ENCODE measurements at regions not wholly inside any gene's neighbourhood (a gene's known extent, or its start where the extent isn't known, plus 50 kb on each side); places are given as distances from the start of the nearest gene placed in this dataset.
"Not testable (repeated sequence)": the region's sequence is repeated elsewhere in the genome, so short reads cannot be mapped to it uniquely, and the experiment has no call there.

- DNase-seq (ENCODE audit: low spot score): no peak
Observed at GRCh38 chr3:39558775-39559306, 91.4 kb downstream of the MOBP start.

- DNase-seq (ENCODE audit: low spot score): no peak
Observed at GRCh38 chr3:39559543-39559942, 92.1 kb downstream of the MOBP start.

- no peak for DNase-seq (ENCODE audit: low spot score)
Observed at GRCh38 chr3:39568508-39568907, 101.0 kb downstream of the MOBP start.

- no peak for DNase-seq (ENCODE audit: low spot score)
Observed at GRCh38 chr3:39569095-39569494, 101.6 kb downstream of the MOBP start.

- no peak for DNase-seq (ENCODE audit: low spot score)
Observed at GRCh38 chr3:39573392-39573791, 105.9 kb downstream of the MOBP start.

- DNase-seq (ENCODE audit: low spot score): no peak
Observed at GRCh38 chr3:39577541-39577940, 110.1 kb downstream of the MOBP start.

GRCh38 chr3:39586215-39586614, 118.7 kb downstream of the MOBP start:
- not testable (repeated sequence) for DNase-seq (ENCODE audit: low spot score)

- no peak for DNase-seq (ENCODE audit: low spot score)
Observed at GRCh38 chr3:39587113-39587512, 119.6 kb downstream of the MOBP start.

- no peak for DNase-seq (ENCODE audit: low spot score)
Observed at GRCh38 chr3:39590806-39591205, 123.3 kb downstream of the MOBP start.

GRCh38 chr3:39592311-39593050, 125.0 kb downstream of the MOBP start:
- DNase-seq (ENCODE audit: low spot score): no peak

GRCh38 chr3:39593341-39593740, 125.9 kb downstream of the MOBP start:
- no peak for DNase-seq (ENCODE audit: low spot score)

- DNase-seq (ENCODE audit: low spot score): no peak
Observed at GRCh38 chr3:39601241-39601640, 133.8 kb downstream of the MOBP start.

- no peak for DNase-seq (ENCODE audit: low spot score)
Observed at GRCh38 chr3:39605837-39606236, 138.4 kb downstream of the MOBP start.

GRCh38 chr3:39626198-39626597, 158.7 kb downstream of the MOBP start:
- DNase-seq (ENCODE audit: low spot score): no peak

GRCh38 chr3:39631136-39631535, 163.7 kb downstream of the MOBP start:
- no peak for DNase-seq (ENCODE audit: low spot score)

- no peak for DNase-seq (ENCODE audit: low spot score)
Observed at GRCh38 chr3:39637807-39638206, 170.3 kb downstream of the MOBP start.

GRCh38 chr3:39638301-39638700, 170.8 kb downstream of the MOBP start:
- no peak for DNase-seq (ENCODE audit: low spot score)

GRCh38 chr3:39639344-39640236, 169.8 kb upstream of the MYRIP start:
- peak; percentile 48 for DNase-seq (ENCODE audit: low spot score)

- DNase-seq (ENCODE audit: low spot score): no peak
Observed at GRCh38 chr3:39641274-39641673, 168.1 kb upstream of the MYRIP start.

- no peak for DNase-seq (ENCODE audit: low spot score)
Observed at GRCh38 chr3:39644176-39644575, 165.2 kb upstream of the MYRIP start.

GRCh38 chr3:39651256-39651655, 158.2 kb upstream of the MYRIP start:
- not testable (repeated sequence) for DNase-seq (ENCODE audit: low spot score)

- DNase-seq (ENCODE audit: low spot score): no peak
Observed at GRCh38 chr3:39651993-39652739, 157.2 kb upstream of the MYRIP start.

Data from ureter (tissue), 1 donor.